ENCODE measurements at regions not wholly inside any gene's neighbourhood (a gene's known extent, or its start where the extent isn't known, plus 50 kb on each side); places are given as distances from the start of the nearest gene placed in this dataset.
"Not testable (repeated sequence)": the region's sequence is repeated elsewhere in the genome, so short reads cannot be mapped to it uniquely, and the experiment has no call there.

GRCh38 chr6:86706449-86706848, 230.9 kb upstream of the HTR1E start:
- ChIA-PET POLR2A (no interaction called here), CTCF (no interaction called here)
- Mint-ChIP-seq H3K9me3 (peaks cover 0 to 25% (median 6%) of the 10 kb centered on the region in 5 donors), H3K4me3 (no peak overlapping the region), H3K36me3 (no peaks in the 10 kb centered on the region), H3K27ac (no peak overlapping the region), H3K4me1 (no peaks in the 10 kb centered on the region), H3K27me3 (peaks cover 0 to 4% of the 10 kb centered on the region in 2 donors)
- Histone ChIP-seq H3K27me3 (ENCODE audit: insufficient read depth, low read length, poor library complexity, severe bottlenecking) (no peaks in the 10 kb centered on the region), H3K9me3 (ENCODE audit: low read length) (no peaks in the 10 kb centered on the region), H3K4me1 (ENCODE audit: insufficient read depth, low read length) (no peaks in the 10 kb centered on the region), H3K4me3 (ENCODE audit: low read length) (no peak overlapping the region), H3K36me3 (ENCODE audit: insufficient read depth, low read length) (no peaks in the 10 kb centered on the region), H3K27ac (ENCODE audit: low read depth, low read length) (no peak overlapping the region)
- no peak for DNase-seq

- H3K36me3 Mint-ChIP-seq; POLR2A ChIA-PET; H3K4me1 Mint-ChIP-seq; CTCF ChIA-PET; H3K4me3 Mint-ChIP-seq; H3K4me3 ChIP-seq (ENCODE audit: low read length); H3K27ac ChIP-seq (ENCODE audit: low read depth, low read length); H3K9me3 ChIP-seq (ENCODE audit: low read length); H3K27me3 ChIP-seq (ENCODE audit: insufficient read depth, low read length, poor library complexity, severe bottlenecking); H3K27me3 Mint-ChIP-seq; DNase-seq; H3K4me1 ChIP-seq (ENCODE audit: insufficient read depth, low read length); H3K27ac Mint-ChIP-seq; H3K36me3 ChIP-seq (ENCODE audit: insufficient read depth, low read length): not testable (repeated sequence)
- H3K9me3 Mint-ChIP-seq, result peaks cover 0 to 15% (median 6%) of the 10 kb centered on the region in 5 donors
Observed at GRCh38 chr6:86701228-86701627, 236.1 kb upstream of the HTR1E start.

DNA sequence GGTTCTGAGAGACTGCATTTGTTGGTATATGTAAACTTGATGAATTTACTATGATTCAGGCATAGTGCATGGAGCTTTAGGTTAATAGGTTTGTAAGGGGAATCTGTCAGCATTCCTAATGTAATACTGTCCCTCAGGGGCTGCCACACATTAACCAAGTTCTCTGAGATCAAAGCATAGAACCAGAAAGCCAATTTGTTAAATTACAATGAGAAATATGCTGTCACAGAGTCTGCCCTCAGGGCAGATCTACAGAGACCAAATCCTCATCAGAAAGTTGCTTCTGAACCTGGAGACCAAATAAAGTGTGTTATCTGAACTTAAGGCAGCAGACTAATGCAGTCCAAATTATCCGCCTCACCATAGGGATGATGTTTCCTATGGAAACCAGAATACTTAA, 250.8 kb upstream of the HTR1E start:
- no peak overlapping the region for H3K27ac Mint-ChIP-seq
- no peak for DNase-seq
- H3K4me3 Mint-ChIP-seq, result no peak overlapping the region
- no peak overlapping the region for H3K27ac ChIP-seq (ENCODE audit: low read depth, low read length)
- CTCF ChIA-PET, result no interaction called here
- H3K9me3 Mint-ChIP-seq, result peaks cover 1 to 14% (median 7%) of the 10 kb centered on the region in 5 donors
- H3K9me3 ChIP-seq (ENCODE audit: low read length), result no peaks in the 10 kb centered on the region
- H3K4me3 ChIP-seq (ENCODE audit: low read length), result no peak overlapping the region
- H3K4me1 Mint-ChIP-seq, result no peaks in the 10 kb centered on the region
- no peaks in the 10 kb centered on the region for H3K36me3 Mint-ChIP-seq
- no peaks in the 10 kb centered on the region for H3K27me3 ChIP-seq (ENCODE audit: insufficient read depth, low read length, poor library complexity, severe bottlenecking)
- POLR2A ChIA-PET, result no interaction called here
- no peaks in the 10 kb centered on the region for H3K36me3 ChIP-seq (ENCODE audit: insufficient read depth, low read length)
- H3K4me1 ChIP-seq (ENCODE audit: insufficient read depth, low read length), result no peaks in the 10 kb centered on the region
- H3K27me3 Mint-ChIP-seq, result no peaks in the 10 kb centered on the region

- ChIA-PET CTCF (no interaction called here), POLR2A (no interaction called here)
- Mint-ChIP-seq H3K4me1 (no peaks in the 10 kb centered on the region), H3K9me3 (peaks cover 4 to 18% (median 7%) of the 10 kb centered on the region in 5 donors), H3K27me3 (no peaks in the 10 kb centered on the region), H3K4me3 (no peak overlapping the region), H3K27ac (no peak overlapping the region), H3K36me3 (no peaks in the 10 kb centered on the region)
- H3K36me3 ChIP-seq (ENCODE audit: insufficient read depth, low read length), result no peaks in the 10 kb centered on the region
- no peaks in the 10 kb centered on the region for H3K4me1 ChIP-seq (ENCODE audit: insufficient read depth, low read length)
- no peak overlapping the region for H3K27ac ChIP-seq (ENCODE audit: low read depth, low read length)
- H3K27me3 ChIP-seq (ENCODE audit: insufficient read depth, low read length, poor library complexity, severe bottlenecking), result no peaks in the 10 kb centered on the region
- no peak overlapping the region for H3K4me3 ChIP-seq (ENCODE audit: low read length)
- no peaks in the 10 kb centered on the region for H3K9me3 ChIP-seq (ENCODE audit: low read length)
- DNase-seq, result no peak
Observed at GRCh38 chr6:86685230-86685797, 252.0 kb upstream of the HTR1E start.

GRCh38 chr6:86683132-86683908, 254.0 kb upstream of the HTR1E start:
- no peak overlapping the region for H3K27ac Mint-ChIP-seq
- CTCF ChIA-PET, result no interaction called here
- POLR2A ChIA-PET, result no interaction called here
- peaks cover 4 to 17% (median 5%) of the 10 kb centered on the region in 5 donors for H3K9me3 Mint-ChIP-seq
- Histone ChIP-seq H3K9me3 (ENCODE audit: low read length) (no peaks in the 10 kb centered on the region), H3K36me3 (ENCODE audit: insufficient read depth, low read length) (no peaks in the 10 kb centered on the region), H3K4me3 (ENCODE audit: low read length) (no peak overlapping the region), H3K27ac (ENCODE audit: low read depth, low read length) (peak overlapping the region; percentile 65), H3K4me1 (ENCODE audit: insufficient read depth, low read length) (no peaks in the 10 kb centered on the region), H3K27me3 (ENCODE audit: insufficient read depth, low read length, poor library complexity, severe bottlenecking) (no peaks in the 10 kb centered on the region)
- no peaks in the 10 kb centered on the region for H3K36me3 Mint-ChIP-seq
- H3K4me3 Mint-ChIP-seq, result no peak overlapping the region
- no peaks in the 10 kb centered on the region for H3K27me3 Mint-ChIP-seq
- no peak for DNase-seq
- H3K4me1 Mint-ChIP-seq, result no peaks in the 10 kb centered on the region

- Histone ChIP-seq H3K4me3 (ENCODE audit: low read length) (no peak overlapping the region), H3K9me3 (ENCODE audit: low read length) (no peaks in the 10 kb centered on the region), H3K27me3 (ENCODE audit: insufficient read depth, low read length, poor library complexity, severe bottlenecking) (no peaks in the 10 kb centered on the region), H3K27ac (ENCODE audit: low read depth, low read length) (peak overlapping the region; percentile 65), H3K36me3 (ENCODE audit: insufficient read depth, low read length) (no peaks in the 10 kb centered on the region), H3K4me1 (ENCODE audit: insufficient read depth, low read length) (no peaks in the 10 kb centered on the region)
- peaks cover 0 to 16% (median 5%) of the 10 kb centered on the region in 5 donors for H3K9me3 Mint-ChIP-seq
- DNase-seq, result no peak
- CTCF ChIA-PET, result no interaction called here
- no peaks in the 10 kb centered on the region for H3K27me3 Mint-ChIP-seq
- H3K36me3 Mint-ChIP-seq, result no peaks in the 10 kb centered on the region
- no peak overlapping the region for H3K4me3 Mint-ChIP-seq
- no peaks in the 10 kb centered on the region for H3K4me1 Mint-ChIP-seq
- POLR2A ChIA-PET, result no interaction called here
- H3K27ac Mint-ChIP-seq, result no peak overlapping the region
Observed at GRCh38 chr6:86682297-86682696, 255.0 kb upstream of the HTR1E start.

- CTCF ChIA-PET; POLR2A ChIA-PET; H3K36me3 ChIP-seq (ENCODE audit: insufficient read depth, low read length); H3K36me3 Mint-ChIP-seq; H3K4me1 Mint-ChIP-seq; H3K4me1 ChIP-seq (ENCODE audit: insufficient read depth, low read length); H3K4me3 Mint-ChIP-seq; H3K9me3 ChIP-seq (ENCODE audit: low read length); H3K27ac ChIP-seq (ENCODE audit: low read depth, low read length); DNase-seq; H3K27me3 Mint-ChIP-seq; H3K27me3 ChIP-seq (ENCODE audit: insufficient read depth, low read length, poor library complexity, severe bottlenecking); H3K4me3 ChIP-seq (ENCODE audit: low read length); H3K27ac Mint-ChIP-seq: not testable (repeated sequence)
- H3K9me3 Mint-ChIP-seq, result peaks cover 0 to 16% (median 6%) of the 10 kb centered on the region in 5 donors
Observed at GRCh38 chr6:86681140-86681539, 256.2 kb upstream of the HTR1E start.

DNA sequence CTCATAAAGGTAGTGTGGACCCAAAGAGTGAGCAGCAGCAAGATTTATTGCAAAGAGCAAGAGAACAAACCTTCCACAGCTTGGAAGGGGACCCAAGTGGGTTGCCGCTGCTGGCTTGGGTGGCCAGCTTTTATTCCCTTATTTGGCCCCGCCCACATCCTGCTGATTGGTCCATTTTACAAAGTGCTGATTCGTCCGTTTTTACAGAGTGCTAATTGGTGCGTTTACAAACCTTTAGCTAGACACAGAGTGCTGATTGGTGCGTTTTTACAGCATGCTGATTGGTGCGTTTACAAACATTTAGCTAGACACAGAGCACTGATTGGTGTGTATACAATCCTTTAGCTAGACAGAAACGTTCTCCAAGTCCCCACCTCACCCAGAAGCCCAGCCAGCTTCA, 265.2 kb upstream of the HTR1E start:
- H3K36me3 ChIP-seq (ENCODE audit: insufficient read depth, low read length); DNase-seq; H3K4me1 Mint-ChIP-seq; H3K4me3 Mint-ChIP-seq; POLR2A ChIA-PET; H3K4me3 ChIP-seq (ENCODE audit: low read length); H3K27ac ChIP-seq (ENCODE audit: low read depth, low read length); H3K4me1 ChIP-seq (ENCODE audit: insufficient read depth, low read length); H3K27me3 ChIP-seq (ENCODE audit: insufficient read depth, low read length, poor library complexity, severe bottlenecking); H3K9me3 ChIP-seq (ENCODE audit: low read length); H3K27me3 Mint-ChIP-seq; H3K36me3 Mint-ChIP-seq; CTCF ChIA-PET; H3K27ac Mint-ChIP-seq: not testable (repeated sequence)
- peaks cover 4 to 13% (median 8%) of the 10 kb centered on the region in 5 donors for H3K9me3 Mint-ChIP-seq
